ENCODE measurements at regions not wholly inside any gene's neighbourhood (a gene's known extent, or its start where the extent isn't known, plus 50 kb on each side); places are given as distances from the start of the nearest gene placed in this dataset.

DNA sequence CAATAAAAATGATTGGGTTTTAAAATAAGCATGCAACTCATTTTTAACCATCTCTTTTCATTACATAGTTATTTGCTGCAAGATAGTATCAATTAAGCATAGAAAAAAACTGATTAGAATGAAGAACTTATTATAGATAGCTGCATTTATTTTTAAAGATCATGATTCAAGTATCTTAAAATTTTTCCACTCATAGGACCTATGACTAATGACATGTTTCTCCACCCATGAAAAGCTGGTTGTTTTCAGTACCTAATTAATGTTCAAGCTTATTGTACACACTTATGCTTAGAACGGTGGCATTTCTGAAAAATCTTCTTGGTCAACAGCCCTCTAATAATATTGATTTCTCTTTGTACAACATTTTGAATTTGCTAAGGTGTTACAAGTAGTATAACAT is 193.5 kb upstream of the PITX2 start:
- ChIA-PET CTCF (no interaction called here), POLR2A (no interaction called here), SMC1A (ENCODE audit: uncharacterized antibody, unreplicated experiment) (no interaction called here), RAD21 (ENCODE audit: unreplicated experiment) (no interaction called here)
- ATAC-seq, result no peak
- Histone ChIP-seq H3K9me3 (replicated peaks; ENCODE audit: control insufficient read depth, insufficient read depth, low read length) (no peaks in the 10 kb centered on the region), H3K4me2 (ENCODE audit: control insufficient read depth, insufficient read depth) (no peak overlapping the region), H3K9ac (ENCODE audit: control insufficient read depth, insufficient read depth, low read length) (no peak overlapping the region), H3K27me3 (replicated peaks in 1 of 2; ENCODE audit: control insufficient read depth in 2 of 2, insufficient read depth in 2 of 2, low read length in 1 of 2) (peaks cover 0 to 1% of the 10 kb centered on the region in 2 experiments; a peak in 1 of 4 replicates), H3K27ac (ENCODE audit: control insufficient read depth, insufficient read depth) (no peak overlapping the region), H3K4me3 (no peak overlapping the region), H4K20me1 (ENCODE audit: control insufficient read depth, insufficient read depth) (no peaks in the 10 kb centered on the region), H2AFZ (ENCODE audit: control insufficient read depth, low read depth, low read length) (no peak overlapping the region), H3K4me1 (ENCODE audit: control insufficient read depth, insufficient read depth, low read length) (no peaks in the 10 kb centered on the region), H3K79me2 (ENCODE audit: control insufficient read depth, insufficient read depth, low read length) (no peaks in the 10 kb centered on the region), H3K36me3 (ENCODE audit: control insufficient read depth in 2 of 2, insufficient read depth in 2 of 2, low read length in 1 of 2) (no peaks in the 10 kb centered on the region)
- intact Hi-C loops (cut with micrococcal nuclease; ENCODE audit: unreplicated experiment) (no loop called here), in situ Hi-C loops (cut with MboI) (no loop called here)
- no peak for FAIRE-seq
- no peak for DNase-seq (ENCODE audit: low read depth, low spot score)
- no TSS peak for BruUV-seq (replicated peaks)
- TF ChIP-seq NRF1 (conservative IDR thresholded peaks at IDR 0.05; ENCODE audit: low read depth, low read length) (no peak), STAT1 (conservative IDR thresholded peaks at IDR 0.05) (no peak), MYC (IDR thresholded peaks at IDR 0.05; ENCODE audit: insufficient read depth, insufficient read length, insufficient replicate concordance, low read length, severe bottlenecking) (no peak)
- TF ChIP-seq, protein P1, sequence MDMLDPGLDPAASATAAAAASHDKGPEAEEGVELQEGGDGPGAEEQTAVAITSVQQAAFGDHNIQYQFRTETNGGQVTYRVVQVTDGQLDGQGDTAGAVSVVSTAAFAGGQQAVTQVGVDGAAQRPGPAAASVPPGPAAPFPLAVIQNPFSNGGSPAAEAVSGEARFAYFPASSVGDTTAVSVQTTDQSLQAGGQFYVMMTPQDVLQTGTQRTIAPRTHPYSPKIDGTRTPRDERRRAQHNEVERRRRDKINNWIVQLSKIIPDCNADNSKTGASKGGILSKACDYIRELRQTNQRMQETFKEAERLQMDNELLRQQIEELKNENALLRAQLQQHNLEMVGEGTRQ (IDR thresholded peaks at IDR 0.05; ENCODE audit: borderline replicate concordance, low read depth, low read length), result no peak
- WGBS (ENCODE audit: insufficient coverage, insufficient replicate concordance, low lambda C conversion rate, missing lambda C conversion rate), result 3% methylated on average over 1 of the region's 1 CpG

DNA sequence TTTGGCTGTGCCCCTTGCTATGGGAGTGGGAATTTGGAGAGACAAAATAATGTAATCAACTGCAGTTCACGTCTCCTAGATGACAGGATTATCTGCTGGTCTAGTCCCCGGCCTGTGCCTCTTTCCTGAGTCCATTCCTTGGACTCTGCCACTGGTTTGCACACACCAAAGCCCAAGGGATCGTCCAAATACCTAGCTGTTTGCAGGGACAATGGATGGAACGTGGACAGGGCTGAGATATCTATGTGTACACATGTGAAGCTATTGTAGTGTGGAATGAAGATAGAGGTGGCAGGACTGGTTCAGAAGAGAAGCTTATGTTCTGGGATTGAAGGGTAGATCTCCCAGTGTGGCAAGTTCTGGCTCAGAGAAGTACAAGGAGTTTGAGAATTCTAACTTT is 198.3 kb upstream of the PITX2 start:
- POLR2A ChIA-PET, result no interaction called here
- H3K4me3 ChIP-seq, result no peak overlapping the region
- SMC1A ChIA-PET (ENCODE audit: uncharacterized antibody, unreplicated experiment), result no interaction called here
- in situ Hi-C loops (cut with MboI), result no loop called here
- H3K36me3 ChIP-seq (ENCODE audit: control insufficient read depth in 2 of 2, insufficient read depth in 2 of 2, low read length in 1 of 2), result no peaks in the 10 kb centered on the region
- intact Hi-C loops (cut with micrococcal nuclease; ENCODE audit: unreplicated experiment), result no loop called here
- no peak overlapping the region for H3K27ac ChIP-seq (ENCODE audit: control insufficient read depth, insufficient read depth)
- H3K9ac ChIP-seq (ENCODE audit: control insufficient read depth, insufficient read depth, low read length), result no peak overlapping the region
- FAIRE-seq (no peak), ATAC-seq (no peak), DNase-seq (ENCODE audit: low read depth, low spot score) (no peak)
- CTCF ChIA-PET, result no interaction called here
- peaks cover 0 to 1% of the 10 kb centered on the region in 2 experiments; a peak in 1 of 4 replicates for H3K27me3 ChIP-seq (replicated peaks in 1 of 2; ENCODE audit: control insufficient read depth in 2 of 2, insufficient read depth in 2 of 2, low read length in 1 of 2)
- RAD21 ChIA-PET (ENCODE audit: unreplicated experiment), result no interaction called here
- H3K4me2 ChIP-seq (ENCODE audit: control insufficient read depth, insufficient read depth), result no peak overlapping the region
- WGBS (ENCODE audit: insufficient coverage, insufficient replicate concordance, low lambda C conversion rate, missing lambda C conversion rate), result 1% methylated on average over 4 of the region's 4 CpGs
- no peak for TF ChIP-seq CBX3 (IDR thresholded peaks at IDR 0.05; ENCODE audit: borderline replicate concordance, low read depth)
- TF ChIP-seq STAT1 (conservative IDR thresholded peaks at IDR 0.05), result no peak
- no peak for TF ChIP-seq HDAC6 (IDR thresholded peaks at IDR 0.05; ENCODE audit: unreplicated experiment)
- TF ChIP-seq DPF2 (IDR thresholded peaks at IDR 0.05), result no peak
- no peak for TF ChIP-seq NR2F1 (conservative IDR thresholded peaks at IDR 0.05)
- TF ChIP-seq, protein P2, sequence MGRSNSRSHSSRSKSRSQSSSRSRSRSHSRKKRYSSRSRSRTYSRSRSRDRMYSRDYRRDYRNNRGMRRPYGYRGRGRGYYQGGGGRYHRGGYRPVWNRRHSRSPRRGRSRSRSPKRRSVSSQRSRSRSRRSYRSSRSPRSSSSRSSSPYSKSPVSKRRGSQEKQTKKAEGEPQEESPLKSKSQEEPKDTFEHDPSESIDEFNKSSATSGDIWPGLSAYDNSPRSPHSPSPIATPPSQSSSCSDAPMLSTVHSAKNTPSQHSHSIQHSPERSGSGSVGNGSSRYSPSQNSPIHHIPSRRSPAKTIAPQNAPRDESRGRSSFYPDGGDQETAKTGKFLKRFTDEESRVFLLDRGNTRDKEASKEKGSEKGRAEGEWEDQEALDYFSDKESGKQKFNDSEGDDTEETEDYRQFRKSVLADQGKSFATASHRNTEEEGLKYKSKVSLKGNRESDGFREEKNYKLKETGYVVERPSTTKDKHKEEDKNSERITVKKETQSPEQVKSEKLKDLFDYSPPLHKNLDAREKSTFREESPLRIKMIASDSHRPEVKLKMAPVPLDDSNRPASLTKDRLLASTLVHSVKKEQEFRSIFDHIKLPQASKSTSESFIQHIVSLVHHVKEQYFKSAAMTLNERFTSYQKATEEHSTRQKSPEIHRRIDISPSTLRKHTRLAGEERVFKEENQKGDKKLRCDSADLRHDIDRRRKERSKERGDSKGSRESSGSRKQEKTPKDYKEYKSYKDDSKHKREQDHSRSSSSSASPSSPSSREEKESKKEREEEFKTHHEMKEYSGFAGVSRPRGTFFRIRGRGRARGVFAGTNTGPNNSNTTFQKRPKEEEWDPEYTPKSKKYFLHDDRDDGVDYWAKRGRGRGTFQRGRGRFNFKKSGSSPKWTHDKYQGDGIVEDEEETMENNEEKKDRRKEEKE (IDR thresholded peaks at IDR 0.05), result no peak
- TF ChIP-seq HCFC1 (IDR thresholded peaks at IDR 0.05; ENCODE audit: low read length), result no peak
- no peak for TF ChIP-seq RB1 (IDR thresholded peaks at IDR 0.05; ENCODE audit: borderline replicate concordance)
- TF ChIP-seq NFIC (IDR thresholded peaks at IDR 0.05; ENCODE audit: low read depth, low read length), result no peak
- TF ChIP-seq HDGF (IDR thresholded peaks at IDR 0.05), result no peak
- TF ChIP-seq NFYA (IDR thresholded peaks at IDR 0.05; ENCODE audit: borderline replicate concordance, low read depth, low read length), result no peak
- TF ChIP-seq ZNF384 (IDR thresholded peaks at IDR 0.05; ENCODE audit: borderline replicate concordance, low read depth, low read length), result no peak
- TF ChIP-seq CHD4 (IDR thresholded peaks at IDR 0.05), result no peak
- no peak for TF ChIP-seq NBN (IDR thresholded peaks at IDR 0.05)
- no peak for TF ChIP-seq JUNB (IDR thresholded peaks at IDR 0.05)
- no peaks in the 10 kb centered on the region for H3K4me1 ChIP-seq (ENCODE audit: control insufficient read depth, insufficient read depth, low read length)
- H3K9me3 ChIP-seq (replicated peaks; ENCODE audit: control insufficient read depth, insufficient read depth, low read length), result no peaks in the 10 kb centered on the region
- H2AFZ ChIP-seq (ENCODE audit: control insufficient read depth, low read depth, low read length), result no peak overlapping the region
- no TSS peak for BruUV-seq (replicated peaks)
- H4K20me1 ChIP-seq (ENCODE audit: control insufficient read depth, insufficient read depth), result no peaks in the 10 kb centered on the region
- H3K79me2 ChIP-seq (ENCODE audit: control insufficient read depth, insufficient read depth, low read length), result no peaks in the 10 kb centered on the region
